ENCODE measurements at regions not wholly inside any gene's neighbourhood (a gene's known extent, or its start where the extent isn't known, plus 50 kb on each side); places are given as distances from the start of the nearest gene placed in this dataset.

- H3K4me1 Mint-ChIP-seq (ENCODE audit: low read depth): no peaks in the 10 kb centered on the region
- H3K9me3 Mint-ChIP-seq: peaks cover 0 to 2% of the 10 kb centered on the region in 2 donors
- no peak overlapping the region for H3K27ac Mint-ChIP-seq
- no peak overlapping the region for H3K4me3 Mint-ChIP-seq
- H3K36me3 Mint-ChIP-seq (ENCODE audit: insufficient read depth in 2 of 2): no peaks in the 10 kb centered on the region
- ATAC-seq (replicated peaks in 1 of 2) (no peak), DNase-seq (no peak)
- H3K27me3 Mint-ChIP-seq (ENCODE audit: low read depth): peaks cover 13% of the 10 kb centered on the region
Observed at GRCh38 chr1:55580845-55581332, 365.7 kb upstream of the USP24 start.

GRCh38 chr1:55579332-55580001 is 364.3 kb upstream of the USP24 start:
- no peak overlapping the region for H3K27ac Mint-ChIP-seq
- H3K9me3 Mint-ChIP-seq: peaks cover 0 to 2% of the 10 kb centered on the region in 2 donors
- H3K36me3 Mint-ChIP-seq (ENCODE audit: insufficient read depth in 2 of 2): no peaks in the 10 kb centered on the region
- ATAC-seq (replicated peaks in 1 of 2): no peak
- no peak for DNase-seq
- peaks cover 13% of the 10 kb centered on the region for H3K27me3 Mint-ChIP-seq (ENCODE audit: low read depth)
- no peaks in the 10 kb centered on the region for H3K4me1 Mint-ChIP-seq (ENCODE audit: low read depth)
- H3K4me3 Mint-ChIP-seq: no peak overlapping the region

- no peaks in the 10 kb centered on the region for H3K36me3 Mint-ChIP-seq (ENCODE audit: insufficient read depth in 2 of 2)
- peaks cover 8% of the 10 kb centered on the region for H3K27me3 Mint-ChIP-seq (ENCODE audit: low read depth)
- H3K4me3 Mint-ChIP-seq: no peak overlapping the region
- no peak for DNase-seq
- no peaks in the 10 kb centered on the region for H3K9me3 Mint-ChIP-seq
- ATAC-seq (replicated peaks in 1 of 2): no peak
- no peak overlapping the region for H3K27ac Mint-ChIP-seq
- H3K4me1 Mint-ChIP-seq (ENCODE audit: low read depth): no peaks in the 10 kb centered on the region
Observed at GRCh38 chr1:55578646-55579045, 363.5 kb upstream of the USP24 start.

- H3K36me3 Mint-ChIP-seq (ENCODE audit: insufficient read depth in 2 of 2): no peaks in the 10 kb centered on the region
- no peaks in the 10 kb centered on the region for H3K4me1 Mint-ChIP-seq (ENCODE audit: low read depth)
- no peak for DNase-seq
- H3K4me3 Mint-ChIP-seq: no peak overlapping the region
- peaks cover 8% of the 10 kb centered on the region for H3K27me3 Mint-ChIP-seq (ENCODE audit: low read depth)
- no peaks in the 10 kb centered on the region for H3K9me3 Mint-ChIP-seq
- ATAC-seq (replicated peaks in 1 of 2): no peak
- no peak overlapping the region for H3K27ac Mint-ChIP-seq
Observed at GRCh38 chr1:55575571-55576279, 360.6 kb upstream of the USP24 start.

- Mint-ChIP-seq H3K4me1 (ENCODE audit: low read depth) (no peaks in the 10 kb centered on the region), H3K9me3 (no peaks in the 10 kb centered on the region), H3K36me3 (ENCODE audit: insufficient read depth in 2 of 2) (no peaks in the 10 kb centered on the region), H3K27me3 (ENCODE audit: low read depth) (peaks cover 8% of the 10 kb centered on the region), H3K27ac (no peak overlapping the region), H3K4me3 (no peak overlapping the region)
- DNase-seq (no peak), ATAC-seq (replicated peaks in 1 of 2) (no peak)
Observed at GRCh38 chr1:55574691-55575225, 359.6 kb upstream of the USP24 start.

GRCh38 chr1:55572878-55573734 is 357.9 kb upstream of the USP24 start:
- DNase-seq: no peak
- ATAC-seq (replicated peaks in 1 of 2): no peak
- H3K36me3 Mint-ChIP-seq (ENCODE audit: insufficient read depth in 2 of 2): no peaks in the 10 kb centered on the region
- H3K9me3 Mint-ChIP-seq: no peaks in the 10 kb centered on the region
- H3K4me3 Mint-ChIP-seq: no peak overlapping the region
- no peaks in the 10 kb centered on the region for H3K4me1 Mint-ChIP-seq (ENCODE audit: low read depth)
- peaks cover 3% of the 10 kb centered on the region for H3K27me3 Mint-ChIP-seq (ENCODE audit: low read depth)
- no peak overlapping the region for H3K27ac Mint-ChIP-seq

- Mint-ChIP-seq H3K4me1 (ENCODE audit: low read depth) (no peaks in the 10 kb centered on the region), H3K27ac (no peak overlapping the region), H3K9me3 (no peaks in the 10 kb centered on the region), H3K36me3 (ENCODE audit: insufficient read depth in 2 of 2) (no peaks in the 10 kb centered on the region), H3K4me3 (no peak overlapping the region), H3K27me3 (ENCODE audit: low read depth) (no peaks in the 10 kb centered on the region)
- no peak for ATAC-seq (replicated peaks in 1 of 2)
- DNase-seq: no peak
Observed at GRCh38 chr1:55571767-55572166, 356.6 kb upstream of the USP24 start.

GRCh38 chr1:55569417-55569816 is 354.3 kb upstream of the USP24 start:
- DNase-seq (no peak), ATAC-seq (replicated peaks in 1 of 2) (no peak)
- H3K9me3 Mint-ChIP-seq: no peaks in the 10 kb centered on the region
- no peak overlapping the region for H3K27ac Mint-ChIP-seq
- no peaks in the 10 kb centered on the region for H3K36me3 Mint-ChIP-seq (ENCODE audit: insufficient read depth in 2 of 2)
- H3K4me1 Mint-ChIP-seq (ENCODE audit: low read depth): no peaks in the 10 kb centered on the region
- H3K27me3 Mint-ChIP-seq (ENCODE audit: low read depth): no peaks in the 10 kb centered on the region
- H3K4me3 Mint-ChIP-seq: no peak overlapping the region

- no peak overlapping the region for H3K4me3 Mint-ChIP-seq
- H3K27ac Mint-ChIP-seq: no peak overlapping the region
- no peaks in the 10 kb centered on the region for H3K4me1 Mint-ChIP-seq (ENCODE audit: low read depth)
- no peaks in the 10 kb centered on the region for H3K36me3 Mint-ChIP-seq (ENCODE audit: insufficient read depth in 2 of 2)
- DNase-seq: no peak
- H3K9me3 Mint-ChIP-seq: no peaks in the 10 kb centered on the region
- H3K27me3 Mint-ChIP-seq (ENCODE audit: low read depth): no peaks in the 10 kb centered on the region
- ATAC-seq (replicated peaks in 1 of 2): no peak
Observed at GRCh38 chr1:55568732-55569131, 353.6 kb upstream of the USP24 start.

- Mint-ChIP-seq H3K27ac (no peak overlapping the region), H3K4me3 (no peak overlapping the region), H3K36me3 (ENCODE audit: insufficient read depth in 2 of 2) (no peaks in the 10 kb centered on the region), H3K4me1 (ENCODE audit: low read depth) (no peaks in the 10 kb centered on the region), H3K9me3 (no peaks in the 10 kb centered on the region), H3K27me3 (ENCODE audit: low read depth) (no peaks in the 10 kb centered on the region)
- ATAC-seq (replicated peaks in 1 of 2) (no peak), DNase-seq (no peak)
Observed at GRCh38 chr1:55560266-55560665, 345.1 kb upstream of the USP24 start.

GRCh38 chr1:55559842-55560241 is 344.7 kb upstream of the USP24 start:
- DNase-seq (no peak), ATAC-seq (replicated peaks in 1 of 2) (no peak)
- Mint-ChIP-seq H3K27me3 (ENCODE audit: low read depth) (no peaks in the 10 kb centered on the region), H3K36me3 (ENCODE audit: insufficient read depth in 2 of 2) (no peaks in the 10 kb centered on the region), H3K27ac (no peak overlapping the region), H3K4me3 (no peak overlapping the region), H3K4me1 (ENCODE audit: low read depth) (no peaks in the 10 kb centered on the region), H3K9me3 (no peaks in the 10 kb centered on the region)

GRCh38 chr1:55559161-55559611 is 344.0 kb upstream of the USP24 start:
- Mint-ChIP-seq H3K27me3 (ENCODE audit: low read depth) (no peaks in the 10 kb centered on the region), H3K4me3 (no peak overlapping the region), H3K4me1 (ENCODE audit: low read depth) (no peaks in the 10 kb centered on the region), H3K36me3 (ENCODE audit: insufficient read depth in 2 of 2) (no peaks in the 10 kb centered on the region), H3K9me3 (no peaks in the 10 kb centered on the region), H3K27ac (no peak overlapping the region)
- ATAC-seq (replicated peaks in 1 of 2): no peak
- DNase-seq: no peak

GRCh38 chr1:55558515-55558914 is 343.4 kb upstream of the USP24 start:
- H3K4me1 Mint-ChIP-seq (ENCODE audit: low read depth): no peaks in the 10 kb centered on the region
- ATAC-seq (replicated peaks in 1 of 2) (no peak), DNase-seq (no peak)
- H3K36me3 Mint-ChIP-seq (ENCODE audit: insufficient read depth in 2 of 2): no peaks in the 10 kb centered on the region
- no peak overlapping the region for H3K4me3 Mint-ChIP-seq
- no peaks in the 10 kb centered on the region for H3K27me3 Mint-ChIP-seq (ENCODE audit: low read depth)
- no peaks in the 10 kb centered on the region for H3K9me3 Mint-ChIP-seq
- no peak overlapping the region for H3K27ac Mint-ChIP-seq

Data from activated T-cell treated with anti-CD3 and anti-CD28 coated beads, Interleukin-2, amount 50 U/mL, for 72 hours (primary cell).